ENCODE measurements at regions not wholly inside any gene's neighbourhood (a gene's known extent, or its start where the extent isn't known, plus 50 kb on each side); places are given as distances from the start of the nearest gene placed in this dataset.
"Not testable (repeated sequence)": the region's sequence is repeated elsewhere in the genome, so short reads cannot be mapped to it uniquely, and the experiment has no call there.

DNA sequence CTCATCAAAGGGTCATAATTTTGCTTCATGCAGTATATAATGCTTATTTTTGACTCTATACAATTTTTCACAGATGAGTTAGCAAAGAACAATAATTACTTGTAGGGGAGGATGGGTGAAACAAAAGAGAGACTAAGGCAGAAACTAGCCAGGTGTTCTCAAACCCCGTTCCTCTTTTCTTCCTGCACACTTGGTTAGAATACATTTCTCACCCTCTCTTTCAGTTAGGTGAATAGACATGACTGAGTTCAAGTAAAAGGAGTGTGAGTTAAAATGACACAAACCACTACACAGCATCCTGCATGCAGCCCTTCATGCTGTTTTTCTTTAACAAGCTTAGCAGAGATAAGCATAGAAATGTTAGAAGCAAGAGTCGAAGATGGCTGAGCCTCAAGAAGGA is 922.2 kb downstream of the TBL1XR1 start:
- Mint-ChIP-seq H3K4me1 (ENCODE audit: low read depth) (no peaks in the 10 kb centered on the region), H3K27me3 (no peaks in the 10 kb centered on the region), H3K27ac (no peak overlapping the region), H3K36me3 (no peaks in the 10 kb centered on the region), H3K4me3 (no peak overlapping the region), H3K9me3 (peaks cover 6% of the 10 kb centered on the region)
- ChIA-PET CTCF (no interaction called here), POLR2A (no interaction called here)
- no peak for DNase-seq
- intact Hi-C loops (cut with micrococcal nuclease): no loop called here

DNA sequence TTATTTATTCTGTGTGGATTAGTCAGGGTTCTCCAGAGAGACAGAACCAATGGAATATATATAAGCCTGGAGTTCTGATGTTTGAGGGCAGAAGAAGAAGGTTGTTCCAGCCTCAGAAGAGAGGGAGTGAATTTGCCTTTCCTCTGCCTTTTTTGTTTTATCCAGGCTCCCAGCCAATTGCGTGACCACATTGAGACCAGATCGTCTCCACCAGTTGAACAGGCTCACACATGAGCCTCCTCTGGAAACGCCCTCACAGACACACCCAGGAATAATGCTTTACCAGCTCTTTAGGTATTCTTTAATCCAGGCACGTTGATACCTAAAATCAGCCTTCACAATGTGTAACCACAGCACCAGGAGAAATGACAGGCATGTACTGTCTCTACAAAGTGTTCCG is 923.1 kb downstream of the TBL1XR1 start:
- POLR2A ChIA-PET: no interaction called here
- H3K4me1 Mint-ChIP-seq (ENCODE audit: low read depth): no peaks in the 10 kb centered on the region
- intact Hi-C loops (cut with micrococcal nuclease): no loop called here

DNA sequence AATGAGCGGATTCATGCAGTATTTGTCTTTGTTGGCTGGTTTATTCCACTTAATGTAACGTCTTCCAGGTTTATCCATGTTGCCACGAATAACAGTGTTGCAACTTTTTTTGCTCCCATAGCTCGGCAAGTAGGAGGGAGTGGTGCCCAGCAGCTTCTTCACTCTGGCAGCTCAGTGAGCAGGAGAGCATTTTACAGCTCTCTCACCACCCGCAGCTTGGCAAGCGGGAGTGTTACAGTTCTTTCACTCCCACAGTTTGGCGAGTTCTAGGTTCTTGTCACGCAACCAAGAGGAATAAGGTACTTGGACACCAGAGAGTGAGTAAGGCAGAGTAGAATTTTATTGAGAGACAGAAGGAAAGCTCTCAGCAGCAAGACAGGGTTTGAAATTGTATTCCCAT is 935.2 kb downstream of the TBL1XR1 start:
- intact Hi-C loops (cut with micrococcal nuclease): no loop called here
- Mint-ChIP-seq H3K4me1 (ENCODE audit: low read depth) (no peaks in the 10 kb centered on the region), H3K27me3 (no peaks in the 10 kb centered on the region), H3K4me3 (no peak overlapping the region), H3K27ac (no peak overlapping the region), H3K36me3 (peaks cover 2% of the 10 kb centered on the region), H3K9me3 (peaks cover 17% of the 10 kb centered on the region)
- no peak for DNase-seq
- CTCF ChIA-PET: no interaction called here
- POLR2A ChIA-PET: no interaction called here

More for the DNA sequence above, 923.1 kb downstream of the TBL1XR1 start:
- Mint-ChIP-seq H3K27me3 (no peaks in the 10 kb centered on the region), H3K27ac (no peak overlapping the region), H3K4me3 (no peak overlapping the region), H3K36me3 (no peaks in the 10 kb centered on the region), H3K9me3 (peaks cover 10% of the 10 kb centered on the region)
- no peak for DNase-seq
- CTCF ChIA-PET: no interaction called here

DNA sequence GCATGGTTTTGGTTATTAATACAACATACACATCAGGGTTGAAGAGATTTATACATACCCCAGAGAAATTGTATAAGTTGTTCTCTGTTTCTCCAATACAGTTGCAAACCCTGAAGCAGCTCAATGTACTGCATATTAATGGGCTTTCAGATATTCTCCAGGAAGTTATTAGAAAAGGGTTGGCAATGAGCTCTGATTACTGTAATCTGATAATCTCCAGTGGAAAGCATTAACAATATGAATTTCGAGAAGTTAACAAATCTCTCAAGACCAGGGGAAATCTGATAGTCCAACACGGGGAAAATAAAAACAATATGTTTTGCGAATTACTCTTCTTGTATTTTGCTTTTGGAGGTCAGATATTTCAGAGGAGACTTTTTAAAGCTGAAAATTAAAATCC is 950.1 kb downstream of the TBL1XR1 start:
- intact Hi-C loops (cut with micrococcal nuclease): no loop called here
- Mint-ChIP-seq H3K27me3 (no peaks in the 10 kb centered on the region), H3K4me1 (ENCODE audit: low read depth) (no peaks in the 10 kb centered on the region), H3K4me3 (no peak overlapping the region), H3K9me3 (no peaks in the 10 kb centered on the region), H3K36me3 (no peaks in the 10 kb centered on the region), H3K27ac (no peak overlapping the region)
- POLR2A ChIA-PET: no interaction called here
- no peak for DNase-seq
- CTCF ChIA-PET: no interaction called here

GRCh38 chr3:176219970-176220369 is 977.3 kb downstream of the TBL1XR1 start:
- Mint-ChIP-seq H3K4me3 (no peak overlapping the region), H3K4me1 (ENCODE audit: low read depth) (no peaks in the 10 kb centered on the region), H3K27me3 (no peaks in the 10 kb centered on the region), H3K27ac (no peak overlapping the region), H3K9me3 (peaks cover 6% of the 10 kb centered on the region), H3K36me3 (no peaks in the 10 kb centered on the region)
- CTCF ChIA-PET: no interaction called here
- POLR2A ChIA-PET: no interaction called here
- no peak for DNase-seq
- intact Hi-C loops (cut with micrococcal nuclease): no loop called here

DNA sequence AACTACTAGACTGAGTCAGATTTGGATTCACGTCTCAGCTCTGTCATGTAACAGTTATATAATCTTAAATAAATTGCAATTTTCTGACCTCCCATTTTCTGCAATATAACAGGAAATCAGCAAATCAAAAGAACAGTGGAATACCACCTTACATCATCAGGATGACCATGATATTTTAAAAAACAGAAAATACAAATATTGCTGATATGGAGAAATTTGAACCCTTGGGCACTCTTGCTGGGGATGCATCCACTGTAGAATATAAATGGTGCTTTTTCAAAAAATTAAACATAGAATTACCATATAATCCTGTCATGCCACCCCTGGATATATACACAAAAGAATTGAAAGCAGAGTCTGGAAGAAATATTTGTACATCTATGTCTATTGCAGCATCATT is 982.5 kb downstream of the TBL1XR1 start:
- CTCF ChIA-PET: no interaction called here
- POLR2A ChIA-PET: no interaction called here
- Mint-ChIP-seq H3K9me3 (no peaks in the 10 kb centered on the region), H3K4me1 (ENCODE audit: low read depth) (no peaks in the 10 kb centered on the region), H3K36me3 (no peaks in the 10 kb centered on the region), H3K4me3 (no peak overlapping the region), H3K27me3 (no peaks in the 10 kb centered on the region), H3K27ac (no peak overlapping the region)
- intact Hi-C loops (cut with micrococcal nuclease): no loop called here
- DNase-seq: no peak

GRCh38 chr3:176213314-176213713 is 984.0 kb downstream of the TBL1XR1 start:
- DNase-seq; H3K36me3 Mint-ChIP-seq; H3K9me3 Mint-ChIP-seq; H3K4me1 Mint-ChIP-seq (ENCODE audit: low read depth); H3K4me3 Mint-ChIP-seq; POLR2A ChIA-PET; H3K27me3 Mint-ChIP-seq; H3K27ac Mint-ChIP-seq; intact Hi-C loops (cut with micrococcal nuclease): not testable (repeated sequence)
- CTCF ChIA-PET: interaction anchor here (0.6 kb wide), 1 partner anchor 900 kb away, joined by 3 read pairs; no protein-coding TSS in a partner anchor

DNA sequence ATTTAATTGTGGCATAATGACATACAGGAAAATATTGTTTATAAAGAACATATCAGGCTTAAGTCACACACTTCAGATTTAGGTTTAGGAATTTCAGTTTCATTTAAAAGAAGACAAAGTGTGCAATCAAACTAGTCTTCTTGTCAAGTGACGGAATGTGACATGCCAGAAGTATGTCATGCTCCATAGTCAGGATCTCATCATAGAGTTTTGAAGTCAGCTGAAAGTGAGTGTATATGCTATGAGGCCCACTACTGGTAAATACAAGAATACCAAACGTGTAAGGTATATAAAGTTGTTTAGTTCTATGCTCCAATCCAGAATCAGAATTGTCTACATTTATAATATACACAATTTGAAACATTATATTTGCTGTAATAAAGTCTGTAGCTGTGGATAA is 988.4 kb downstream of the TBL1XR1 start:
- Mint-ChIP-seq H3K4me3 (no peak overlapping the region), H3K27ac (no peak overlapping the region), H3K36me3 (no peaks in the 10 kb centered on the region), H3K9me3 (no peaks in the 10 kb centered on the region), H3K27me3 (no peaks in the 10 kb centered on the region), H3K4me1 (ENCODE audit: low read depth) (no peaks in the 10 kb centered on the region)
- CTCF ChIA-PET: no interaction called here
- intact Hi-C loops (cut with micrococcal nuclease): no loop called here
- no peak for DNase-seq
- POLR2A ChIA-PET: no interaction called here

- intact Hi-C loops (cut with micrococcal nuclease): no loop called here
- no peaks in the 10 kb centered on the region for H3K4me1 Mint-ChIP-seq (ENCODE audit: low read depth)
- ChIA-PET CTCF (no interaction called here), POLR2A (no interaction called here)
- no peaks in the 10 kb centered on the region for H3K36me3 Mint-ChIP-seq
- no peak overlapping the region for H3K4me3 Mint-ChIP-seq
- no peak for DNase-seq
- no peak overlapping the region for H3K27ac Mint-ChIP-seq
- no peaks in the 10 kb centered on the region for H3K9me3 Mint-ChIP-seq
- H3K27me3 Mint-ChIP-seq: no peaks in the 10 kb centered on the region
Measured at GRCh38 chr3:176208283-176208682, 989.0 kb downstream of the TBL1XR1 start.

DNA sequence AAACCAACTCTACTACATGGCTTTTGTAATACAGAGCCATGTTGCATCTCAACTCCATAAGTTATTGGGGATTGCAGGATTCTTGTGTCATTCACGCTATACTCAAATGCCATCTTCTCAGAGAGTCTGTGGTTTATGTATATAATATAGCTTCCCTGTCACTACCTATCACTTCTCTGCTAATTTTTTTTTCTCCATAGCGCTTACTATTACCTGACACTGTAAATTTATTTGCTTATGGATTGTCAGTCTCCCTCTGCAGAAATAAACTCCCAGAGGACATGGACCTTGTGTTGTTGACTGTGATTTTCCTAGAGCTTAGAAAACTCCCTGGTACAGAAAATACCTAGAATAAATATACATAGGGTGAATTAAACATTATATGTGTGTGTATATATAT is 990.5 kb downstream of the TBL1XR1 start:
- no peaks in the 10 kb centered on the region for H3K27me3 Mint-ChIP-seq
- no peaks in the 10 kb centered on the region for H3K9me3 Mint-ChIP-seq
- no peak for DNase-seq
- ChIA-PET CTCF (no interaction called here), POLR2A (no interaction called here)
- no peak overlapping the region for H3K27ac Mint-ChIP-seq
- no peaks in the 10 kb centered on the region for H3K4me1 Mint-ChIP-seq (ENCODE audit: low read depth)
- intact Hi-C loops (cut with micrococcal nuclease): no loop called here
- H3K36me3 Mint-ChIP-seq: no peaks in the 10 kb centered on the region
- H3K4me3 Mint-ChIP-seq: no peak overlapping the region

GRCh38 chr3:176202652-176203051 is 994.6 kb downstream of the TBL1XR1 start:
- Mint-ChIP-seq H3K36me3 (no peaks in the 10 kb centered on the region), H3K27me3 (no peaks in the 10 kb centered on the region), H3K9me3 (peaks cover 3% of the 10 kb centered on the region), H3K4me1 (ENCODE audit: low read depth) (no peaks in the 10 kb centered on the region), H3K4me3 (no peak overlapping the region), H3K27ac (no peak overlapping the region)
- ChIA-PET CTCF (no interaction called here), POLR2A (no interaction called here)
- intact Hi-C loops (cut with micrococcal nuclease): no loop called here
- no peak for DNase-seq

- ChIA-PET CTCF (no interaction called here), POLR2A (no interaction called here)
- H3K27ac Mint-ChIP-seq: no peak overlapping the region
- peaks cover 7% of the 10 kb centered on the region for H3K9me3 Mint-ChIP-seq
- no peak for DNase-seq
- H3K27me3 Mint-ChIP-seq: no peaks in the 10 kb centered on the region
- intact Hi-C loops (cut with micrococcal nuclease): no loop called here
- no peaks in the 10 kb centered on the region for H3K4me1 Mint-ChIP-seq (ENCODE audit: low read depth)
- no peaks in the 10 kb centered on the region for H3K36me3 Mint-ChIP-seq
- H3K4me3 Mint-ChIP-seq: no peak overlapping the region
Measured at GRCh38 chr3:176193032-176193730, 1004.1 kb downstream of the TBL1XR1 start.

- no peak overlapping the region for H3K4me3 Mint-ChIP-seq
- ChIA-PET POLR2A (no interaction called here), CTCF (no interaction called here)
Measured at GRCh38 chr3:176190755-176191154, 1006.5 kb downstream of the TBL1XR1 start.

GRCh38 chr3:176183181-176183580 is 1014.1 kb downstream of the TBL1XR1 start:
- no peak for DNase-seq
- Mint-ChIP-seq H3K4me3 (no peak overlapping the region), H3K36me3 (no peaks in the 10 kb centered on the region), H3K27me3 (no peaks in the 10 kb centered on the region), H3K27ac (no peak overlapping the region), H3K4me1 (ENCODE audit: low read depth) (no peaks in the 10 kb centered on the region), H3K9me3 (peaks cover 1% of the 10 kb centered on the region)
- POLR2A ChIA-PET: no interaction called here
- CTCF ChIA-PET: no interaction called here
- intact Hi-C loops (cut with micrococcal nuclease): no loop called here

More at GRCh38 chr3:176190755-176191154, 1006.5 kb downstream of the TBL1XR1 start:
- Mint-ChIP-seq H3K27ac (no peak overlapping the region), H3K36me3 (no peaks in the 10 kb centered on the region), H3K4me1 (ENCODE audit: low read depth) (no peaks in the 10 kb centered on the region), H3K9me3 (peaks cover 4% of the 10 kb centered on the region), H3K27me3 (no peaks in the 10 kb centered on the region)
- intact Hi-C loops (cut with micrococcal nuclease): no loop called here
- DNase-seq: no peak
